IPS-NIHi7 (cell line): ENCODE measurements at regions not wholly inside any gene's neighbourhood (a gene's known extent, or its start where the extent isn't known, plus 50 kb on each side); places are given as distances from the start of the nearest gene placed in this dataset.
"Not testable (repeated sequence)": the region's sequence is repeated elsewhere in the genome, so short reads cannot be mapped to it uniquely, and the experiment has no call there.

Experiments used
- DNase-seq: peaks from one replicate; pipeline ENCODE4 v3.0.0; 2012; ENCODE audit warnings: mixed read lengths; ENCODE audit errors: extremely low spot score

DNA sequence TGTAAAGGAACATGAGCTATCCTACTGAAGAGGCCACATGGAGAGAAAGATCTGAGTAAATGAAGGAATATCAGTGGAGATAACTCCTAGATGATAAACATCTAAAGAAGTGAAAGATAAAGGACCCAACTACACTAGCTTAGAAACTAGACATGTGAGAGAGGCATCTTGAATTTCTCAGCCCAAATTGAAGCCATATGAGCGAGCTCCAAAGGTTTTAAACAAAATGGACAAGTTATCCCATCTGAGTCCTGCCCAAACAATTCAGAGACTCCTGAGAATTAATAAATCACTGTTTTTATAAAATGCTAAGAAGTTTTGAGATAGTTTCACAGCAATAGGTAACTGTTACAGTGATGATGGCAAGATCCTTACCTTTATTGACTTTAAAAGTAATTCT lies 438.9 kb downstream of the NAV3 start:
- DNase-seq: no peak

DNA sequence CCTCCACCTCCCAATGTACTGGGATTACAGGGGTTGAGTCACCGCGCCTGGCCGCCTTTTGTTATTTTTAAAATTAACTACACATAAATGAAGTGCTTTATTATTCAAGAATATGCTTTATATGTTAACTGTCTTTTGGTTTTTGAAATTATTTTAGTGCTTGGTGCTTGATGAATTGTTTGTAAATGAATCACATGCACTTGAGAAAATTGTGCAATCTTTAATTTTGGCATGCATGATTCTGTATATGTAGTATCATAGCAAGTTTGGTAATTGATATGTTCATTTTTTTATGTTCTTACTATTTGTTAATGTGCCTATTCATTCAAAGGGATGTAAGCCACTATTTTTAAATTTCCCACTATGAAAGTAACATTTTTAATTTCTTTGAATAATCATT lies 440.9 kb downstream of the NAV3 start:
- no peak for DNase-seq

DNA sequence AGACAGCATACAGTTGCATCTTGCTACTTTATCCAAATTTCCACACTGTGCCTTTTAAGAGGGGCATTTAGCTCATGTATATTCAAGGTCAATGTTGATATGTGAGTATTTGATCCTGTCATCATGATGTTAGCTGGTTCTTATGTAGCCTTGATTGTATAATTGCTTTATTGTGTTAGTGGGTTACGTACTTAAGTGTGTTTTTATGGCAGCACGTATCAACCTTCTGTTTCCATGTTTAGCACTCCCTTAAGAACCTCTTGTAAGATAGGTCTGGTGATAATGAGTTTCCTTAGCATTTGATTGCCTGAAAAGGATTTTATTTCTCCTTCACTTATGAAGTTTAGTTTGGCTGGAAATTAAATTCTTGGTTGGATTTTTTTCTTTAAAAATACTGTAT lies 445.2 kb downstream of the NAV3 start:
- DNase-seq: no peak

DNA sequence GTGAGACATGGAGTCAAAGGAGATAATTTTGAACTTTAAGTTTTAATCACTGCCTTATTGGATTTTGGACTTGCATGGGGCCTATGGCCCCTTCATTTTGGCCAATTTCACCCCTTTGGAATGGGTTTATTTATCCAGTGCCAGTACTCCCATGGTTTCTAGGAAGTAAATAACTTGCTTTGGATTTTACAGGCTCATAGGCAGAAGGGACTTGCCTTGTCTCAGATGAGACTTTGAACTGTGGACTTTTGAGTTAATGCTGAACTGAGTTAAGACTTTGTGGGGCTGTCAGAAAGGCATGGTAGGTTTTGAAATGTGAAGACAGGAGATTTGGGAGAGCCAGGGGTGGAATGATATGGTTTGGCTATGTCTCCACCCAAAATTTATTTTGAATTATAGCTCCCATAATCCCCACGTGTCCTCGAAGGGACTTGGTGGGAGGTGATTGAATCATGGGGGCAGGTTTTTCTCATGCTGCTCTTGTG lies 448.1 kb downstream of the NAV3 start:
- no peak for DNase-seq

DNA sequence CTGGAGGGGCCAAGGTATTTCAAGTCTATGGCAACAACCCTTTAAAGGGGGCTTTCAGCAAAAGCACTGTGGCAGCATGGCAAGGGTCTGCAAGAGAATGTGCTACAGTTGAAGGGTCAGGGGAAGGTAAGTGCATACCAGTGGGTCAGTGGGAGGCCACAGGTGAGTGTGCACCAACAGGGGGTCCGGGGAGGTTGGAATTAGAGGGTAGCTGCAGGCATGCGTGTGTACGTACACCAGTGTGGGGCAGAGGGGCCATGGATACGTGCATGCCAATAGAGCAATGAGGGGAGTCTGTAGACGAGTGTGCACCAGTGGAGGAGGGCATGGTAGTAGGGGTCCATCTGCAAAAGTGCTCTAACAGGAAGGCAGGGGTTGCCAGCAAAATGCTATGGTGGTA lies 448.9 kb downstream of the NAV3 start:
- DNase-seq: no peak

DNA sequence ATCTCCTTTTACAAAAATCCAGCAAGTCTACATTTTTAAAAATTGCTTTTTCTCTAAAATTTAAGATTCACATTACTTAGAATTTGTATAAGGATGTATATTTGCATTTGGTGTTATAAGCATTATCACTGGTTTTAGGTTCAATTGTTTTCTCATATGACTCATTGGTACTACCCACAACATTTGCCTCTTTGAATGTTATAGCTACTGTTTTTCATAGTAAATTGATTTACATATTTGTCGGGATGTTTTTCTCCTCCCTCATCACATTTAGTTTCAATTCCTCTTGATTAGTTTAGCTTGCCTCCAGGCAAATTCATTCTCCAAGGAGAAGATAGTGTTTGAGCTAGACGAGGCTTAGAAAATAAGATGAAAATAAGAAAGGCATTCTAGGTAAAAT lies 450.4 kb downstream of the NAV3 start:
- not testable (repeated sequence) for DNase-seq

DNA sequence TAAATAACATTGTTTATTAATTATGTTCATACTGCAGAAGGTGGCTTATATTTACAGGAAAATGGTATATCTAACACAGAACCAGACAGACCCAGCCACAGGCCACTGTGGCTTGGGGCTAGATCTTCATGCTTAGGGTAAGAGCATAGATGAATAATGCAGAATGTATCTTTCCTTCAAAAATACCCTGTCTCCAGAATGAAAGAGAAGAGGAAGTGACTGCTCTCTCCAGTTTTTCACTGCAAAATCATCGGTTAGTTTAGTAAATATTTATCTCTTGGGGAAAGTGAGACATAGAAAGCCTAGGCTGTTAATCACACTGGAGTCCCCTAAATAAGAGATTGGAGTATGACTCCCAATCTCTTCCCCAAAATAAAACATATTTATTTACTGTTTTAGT lies 453.7 kb downstream of the NAV3 start:
- no peak for DNase-seq

DNA sequence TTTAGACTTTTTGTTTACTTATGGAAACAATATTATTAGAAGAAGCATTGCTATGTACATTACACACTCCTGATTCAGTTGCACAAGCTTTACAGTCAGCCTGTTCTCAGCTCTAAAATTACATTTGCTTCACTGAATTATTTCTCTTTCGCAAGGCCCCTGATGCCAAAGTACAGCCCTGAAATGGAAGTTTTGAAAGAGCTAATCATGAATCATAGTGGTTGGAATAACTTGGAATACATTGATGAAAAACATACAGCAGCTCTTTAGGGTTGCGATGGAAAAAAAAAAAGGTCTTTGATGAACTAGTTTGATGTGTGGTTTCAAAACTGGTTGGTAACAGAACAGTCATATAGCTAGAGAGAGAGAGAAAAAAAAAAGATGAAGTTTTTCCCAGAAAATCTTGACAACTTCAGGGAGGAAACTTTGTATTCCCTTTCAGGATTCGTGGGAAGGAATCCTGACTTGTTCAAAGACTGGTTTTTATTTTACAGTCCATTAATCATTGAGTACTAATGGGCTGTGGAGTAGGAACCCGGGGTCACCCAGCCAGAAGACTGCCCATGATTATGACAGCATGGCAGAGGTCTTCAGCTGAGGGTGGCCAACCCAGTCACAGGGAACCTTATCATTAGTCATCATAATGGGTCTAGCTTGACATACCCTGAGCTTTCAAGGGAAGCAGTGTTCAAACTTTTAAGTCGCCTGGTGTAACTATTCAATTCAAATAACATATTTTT lies 460.1 kb downstream of the NAV3 start:
- DNase-seq: no peak

DNA sequence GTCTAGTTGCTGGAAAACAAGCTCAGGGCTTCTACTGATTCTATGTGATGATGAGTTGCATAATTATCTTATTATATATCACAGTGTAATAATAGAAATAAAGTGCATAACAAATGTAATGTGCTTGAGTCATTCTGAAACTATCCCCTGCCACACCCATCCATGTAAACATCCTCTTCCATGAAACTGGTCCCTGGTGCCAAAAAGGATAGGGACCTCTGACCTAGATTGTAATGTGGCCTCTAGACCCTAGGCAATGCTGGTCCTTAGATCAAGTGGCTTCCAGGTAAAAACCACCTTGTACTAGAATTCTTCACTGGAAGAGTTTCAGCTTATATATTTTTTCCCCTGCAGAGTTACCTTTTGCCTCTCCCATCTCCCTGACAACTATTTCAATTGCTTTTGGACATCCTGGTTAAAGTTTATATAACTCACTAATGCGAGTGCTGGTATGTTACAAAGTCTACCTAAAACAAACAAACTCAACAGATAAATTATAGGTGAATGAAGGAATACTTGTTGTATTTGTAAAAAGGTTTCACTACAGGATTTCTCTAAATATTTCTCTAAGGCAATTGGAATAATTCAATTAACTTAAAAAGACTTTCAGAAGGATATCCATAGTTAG lies 462.5 kb downstream of the NAV3 start:
- DNase-seq: no peak

DNA sequence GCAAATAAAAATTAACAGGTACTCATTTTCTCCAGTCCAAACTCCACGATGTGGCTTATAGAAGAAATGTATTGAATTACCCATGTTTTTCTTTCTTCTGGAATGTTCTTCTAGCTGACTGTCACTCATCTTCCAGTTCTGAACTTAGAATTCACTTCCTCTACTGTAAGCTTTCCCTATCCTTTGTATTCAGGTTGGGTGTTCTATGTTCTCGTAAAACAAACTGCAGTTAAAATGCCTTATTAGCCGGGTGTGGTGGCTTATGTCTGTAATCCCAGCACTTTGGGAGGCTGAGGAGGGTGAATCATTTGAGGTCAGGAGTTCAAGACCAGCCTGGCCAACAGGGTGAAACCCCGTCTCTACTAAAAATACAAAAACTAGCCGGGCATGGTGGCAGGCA lies 470.6 kb downstream of the NAV3 start:
- DNase-seq: not testable (repeated sequence)

DNA sequence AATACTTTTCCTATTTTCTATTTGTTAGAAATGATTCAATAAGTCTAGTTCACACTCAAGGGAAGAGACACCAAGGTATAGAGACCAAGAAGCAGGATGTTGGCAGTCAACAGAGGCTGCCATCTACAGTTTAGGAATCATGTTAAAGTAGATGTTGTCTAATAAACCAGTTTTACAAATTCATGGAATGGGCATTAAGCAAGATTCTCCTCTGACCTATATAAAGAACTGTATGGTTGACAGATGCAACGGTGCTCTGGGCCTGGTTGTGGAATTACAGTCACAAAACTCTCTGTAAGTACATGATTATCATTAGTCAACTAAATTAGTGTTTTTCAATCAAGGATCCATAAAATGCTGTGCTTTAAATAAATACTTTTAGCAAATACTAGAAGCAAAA lies 475.1 kb downstream of the NAV3 start:
- no peak for DNase-seq

DNA sequence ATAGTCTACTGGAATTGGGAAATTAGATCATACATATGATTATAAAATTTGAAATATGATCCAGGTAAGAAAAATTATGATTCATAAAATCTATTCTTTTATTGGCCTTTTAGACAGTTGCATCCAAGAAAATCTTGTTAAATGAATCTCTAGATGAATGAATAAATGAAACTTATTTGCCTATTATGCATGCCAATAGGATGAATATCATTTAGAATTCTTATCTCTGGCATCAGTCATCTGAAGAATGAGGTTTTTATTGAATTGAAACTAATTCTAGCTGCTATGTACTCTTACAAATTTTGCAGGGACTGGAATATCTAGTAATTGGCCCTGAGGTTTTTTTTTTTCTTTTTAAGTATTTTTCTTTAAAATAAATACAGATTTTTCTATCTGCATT lies 475.5 kb downstream of the NAV3 start:
- DNase-seq: no peak

DNA sequence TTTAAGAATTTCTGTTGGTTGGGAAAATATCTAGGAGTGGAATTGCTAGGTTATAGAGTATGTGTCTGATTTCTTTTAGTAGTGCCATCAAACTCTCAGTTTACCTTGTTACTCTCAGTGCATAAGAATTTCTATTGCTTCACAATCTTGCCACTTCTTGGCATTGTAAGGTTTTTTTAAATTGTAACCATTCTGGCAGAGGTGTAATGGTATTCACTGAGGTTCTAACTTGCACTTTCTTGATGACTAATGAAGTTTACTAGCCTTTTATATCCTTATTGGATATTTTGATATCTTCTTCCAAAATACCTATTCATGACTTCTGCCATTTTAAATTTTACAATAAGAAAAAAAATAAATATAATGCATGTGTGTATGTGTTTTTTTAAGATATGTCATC lies 478.0 kb downstream of the NAV3 start:
- no peak for DNase-seq

DNA sequence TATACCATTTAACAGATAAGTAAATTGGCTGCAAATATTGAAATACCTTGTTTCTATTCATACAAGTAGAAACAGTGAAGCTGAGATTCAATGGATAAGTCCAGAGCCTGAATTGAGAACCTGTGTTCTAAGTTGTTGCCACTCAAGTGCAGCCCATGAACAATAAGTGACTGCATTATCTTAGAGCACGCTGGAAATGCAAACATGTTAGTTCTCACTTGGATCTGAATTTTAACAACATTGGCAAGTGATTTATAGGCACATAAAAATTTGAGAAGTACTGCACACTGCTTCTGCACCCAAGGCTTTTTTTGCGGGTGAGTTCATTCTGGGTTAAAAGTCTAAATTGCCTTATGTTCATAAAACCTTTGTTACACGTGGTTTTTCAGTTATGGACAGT lies 484.3 kb downstream of the NAV3 start:
- DNase-seq: no peak

DNA sequence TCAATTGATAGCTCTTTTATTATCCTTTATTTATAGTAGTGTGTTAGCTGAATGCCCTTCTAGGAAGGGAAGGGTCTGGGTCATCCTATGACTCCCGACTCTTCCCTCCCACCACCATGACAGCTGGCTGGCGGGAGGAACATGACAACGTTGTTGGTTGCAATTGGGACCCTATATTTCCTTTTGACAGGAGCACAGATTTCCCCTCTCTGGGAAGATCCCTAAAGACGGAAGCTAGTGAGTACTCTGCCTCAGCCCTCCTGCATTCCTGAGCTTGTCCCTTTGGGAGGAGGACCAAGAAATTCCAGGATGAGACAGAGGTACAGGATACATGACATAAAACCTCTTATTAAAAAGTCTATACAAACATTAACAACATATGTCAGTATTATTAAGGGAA lies 485.4 kb downstream of the NAV3 start:
- DNase-seq: peak; percentile 13

DNA sequence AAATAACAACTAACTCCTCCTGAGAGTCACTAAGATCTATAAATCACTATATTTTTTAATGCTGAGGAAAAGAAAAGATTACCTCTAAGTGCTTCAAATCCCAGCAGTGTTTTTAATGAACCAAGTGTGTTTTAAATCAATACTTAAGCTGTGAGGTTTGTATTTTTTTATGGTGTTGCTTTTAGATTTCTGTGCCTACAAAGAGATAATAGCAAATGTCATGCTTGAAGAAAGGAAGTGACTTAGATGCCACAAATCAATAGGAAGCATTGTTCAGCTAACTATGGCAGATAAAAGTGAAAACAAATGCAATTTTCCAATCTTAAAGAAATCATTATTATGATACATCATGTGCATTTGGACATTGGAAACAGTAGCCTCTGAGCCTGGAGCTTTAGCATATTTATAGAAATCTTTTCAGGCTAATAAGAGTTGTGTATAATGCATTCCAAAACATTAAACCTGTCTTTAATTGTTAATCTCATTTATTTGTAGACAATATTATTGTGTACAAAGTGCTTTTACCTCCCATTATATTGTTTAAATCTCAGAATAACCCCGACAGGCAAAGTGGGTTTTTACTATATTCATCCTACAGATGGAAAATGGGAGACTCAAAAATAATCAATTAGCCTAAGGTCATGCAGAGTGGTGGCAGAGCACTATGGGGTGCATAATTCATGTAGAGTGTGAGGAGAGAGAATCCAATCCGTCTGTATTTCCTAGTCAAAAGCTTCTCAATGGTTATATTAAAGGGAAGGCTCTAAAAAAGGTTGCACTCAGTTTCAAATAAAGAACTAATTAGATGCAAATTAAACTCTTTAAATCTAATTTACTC lies 486.2 kb downstream of the NAV3 start:
- no peak for DNase-seq

DNA sequence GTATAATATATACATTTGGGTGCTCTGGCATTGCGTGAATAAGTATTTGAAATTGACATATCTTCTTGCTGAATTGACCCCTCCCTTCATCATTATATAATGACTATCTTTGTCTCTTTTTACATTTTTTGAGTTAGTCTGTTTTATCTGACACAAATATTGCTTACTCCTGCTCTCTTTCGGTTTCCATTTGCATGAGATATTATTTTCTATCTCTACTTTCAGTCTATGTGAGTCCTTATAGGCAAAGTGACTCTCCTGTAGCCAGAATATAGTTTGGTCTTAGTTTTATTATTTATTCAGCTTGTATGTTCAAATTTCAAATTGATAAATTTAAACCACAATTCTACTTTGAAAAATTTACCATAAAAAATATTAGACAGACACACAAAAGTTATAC lies 491.0 kb downstream of the NAV3 start:
- DNase-seq: no peak

DNA sequence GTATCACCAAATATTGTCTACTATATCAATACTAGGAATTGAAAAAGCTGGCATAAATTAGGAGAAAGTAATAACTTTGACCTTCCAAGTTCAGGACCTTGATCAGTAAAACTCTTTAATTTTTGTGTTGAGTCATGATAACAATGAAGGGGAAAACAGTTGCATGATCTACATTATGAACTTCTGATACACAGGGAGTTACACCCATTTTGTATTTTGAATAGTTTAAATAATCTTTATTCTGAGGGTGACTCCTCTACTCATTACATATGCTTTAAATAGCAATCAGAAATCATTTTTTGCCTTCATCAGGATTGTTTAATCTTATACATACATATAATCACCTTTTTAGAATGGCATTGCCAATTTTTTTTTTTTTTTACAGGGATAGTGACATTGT lies 492.5 kb downstream of the NAV3 start:
- no peak for DNase-seq

DNA sequence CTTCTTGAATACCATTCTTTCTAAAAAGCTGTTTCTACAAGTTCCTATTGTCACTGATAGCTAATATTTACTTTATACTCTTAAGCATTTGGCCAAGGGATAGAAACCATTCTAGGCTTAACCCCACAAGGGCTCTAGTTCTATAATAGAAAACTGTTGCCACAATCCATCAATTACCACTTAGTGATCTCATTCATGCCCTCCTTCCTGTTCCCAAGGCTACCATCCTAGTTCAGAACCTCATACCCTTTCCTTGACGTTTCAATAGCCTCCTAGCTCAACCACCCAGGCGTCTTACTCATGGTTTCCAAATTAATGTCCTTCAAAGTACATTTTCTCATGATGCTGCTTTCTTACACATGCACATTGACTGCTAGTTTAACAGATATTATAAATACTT lies 493.5 kb downstream of the NAV3 start:
- no peak for DNase-seq

DNA sequence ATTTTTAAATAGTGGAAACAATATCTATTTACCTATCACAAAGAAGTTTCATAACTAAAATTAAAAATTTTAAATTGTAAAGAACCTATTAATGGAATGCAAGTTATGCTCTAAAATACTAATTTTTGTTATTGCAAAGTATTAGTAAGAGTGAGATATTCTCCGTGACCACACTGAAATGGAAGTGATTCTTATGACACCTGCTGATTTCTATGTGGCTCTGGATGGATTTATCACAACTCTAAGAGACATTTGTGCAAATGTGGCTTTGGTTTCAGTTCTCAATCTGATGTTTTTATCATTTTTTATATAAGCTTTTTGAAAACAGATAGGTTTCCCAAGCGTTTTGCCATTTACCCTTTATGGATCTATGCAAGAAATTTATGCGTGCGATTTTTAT lies 497.8 kb downstream of the NAV3 start:
- DNase-seq: no peak

DNA sequence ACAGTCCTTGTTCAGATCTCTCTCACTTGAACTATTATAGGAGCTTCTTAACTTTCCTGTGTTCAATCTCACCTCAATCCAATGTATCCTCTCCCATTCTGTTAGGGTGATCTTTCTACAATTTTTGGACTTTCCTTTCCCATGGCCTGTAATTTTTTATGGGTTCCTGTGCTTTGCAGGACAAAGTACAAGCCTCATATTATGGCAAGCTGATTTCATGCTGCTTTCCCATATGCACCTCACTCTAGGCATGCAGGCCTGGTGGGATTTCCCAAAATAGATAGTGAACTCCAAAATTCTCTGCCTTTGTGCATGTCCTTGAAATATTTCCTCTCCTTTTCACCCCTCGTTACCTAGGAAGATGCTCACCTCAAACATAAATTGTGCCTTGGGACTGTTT lies 499.4 kb downstream of the NAV3 start:
- no peak for DNase-seq

DNA sequence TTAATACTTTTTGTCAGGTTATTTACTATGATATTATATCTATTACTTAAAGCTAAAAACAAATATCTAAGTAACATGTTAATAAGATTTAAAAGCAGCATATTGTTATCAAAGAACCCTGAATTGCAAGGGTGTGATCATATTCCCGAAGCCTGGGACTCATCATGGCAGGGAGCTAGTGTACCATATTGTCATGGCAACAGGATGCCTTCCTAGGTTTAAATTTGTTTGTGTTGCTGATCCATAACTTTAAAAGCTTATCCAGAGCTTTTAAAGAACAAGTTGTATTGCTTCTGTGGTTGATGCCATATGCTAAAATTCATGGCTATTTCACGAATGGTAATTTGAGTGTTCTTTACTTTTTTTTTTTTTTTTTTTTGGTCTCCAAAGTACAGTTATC lies 500.5 kb downstream of the NAV3 start:
- no peak for DNase-seq

DNA sequence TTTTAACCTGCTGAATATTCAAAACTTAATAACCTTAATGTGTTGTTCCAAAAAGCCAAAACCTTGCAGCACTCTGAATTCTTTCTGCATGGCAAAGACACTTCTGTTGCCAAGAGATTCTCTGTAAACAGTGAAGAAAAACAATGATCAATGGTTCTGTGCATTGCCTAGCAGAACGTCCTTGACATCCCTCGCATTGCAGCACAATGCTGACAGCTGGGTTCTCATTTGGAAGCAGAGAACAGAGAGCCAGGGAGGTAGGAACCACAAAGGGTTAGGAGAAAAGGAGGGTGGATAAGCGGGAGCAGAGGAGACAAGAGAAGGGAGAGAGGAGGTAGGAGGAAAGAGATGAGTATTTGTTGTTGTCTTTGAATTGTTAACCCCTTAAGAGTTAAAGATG lies 501.1 kb downstream of the NAV3 start:
- no peak for DNase-seq
